COLO668 (cell line): ENCODE measurements at regions not wholly inside any gene's neighbourhood (a gene's known extent, or its start where the extent isn't known, plus 50 kb on each side); places are given as distances from the start of the nearest gene placed in this dataset.
"Not testable (repeated sequence)": the region's sequence is repeated elsewhere in the genome, so short reads cannot be mapped to it uniquely, and the experiment has no call there.

Experiments
- DNase-seq: peaks from one replicate; lab custom pipeline; 2025; ENCODE audit not compliant: unreplicated experiment; lab: John Stamatoyannopoulos, UW

- DNase-seq = no peak
Measured at GRCh38 chr9:79396168-79396567, 175.6 kb upstream of the TLE4 start.

GRCh38 chr9:79403495-79403894 is 168.3 kb upstream of the TLE4 start:
- DNase-seq = no peak

- DNase-seq = no peak
Measured at GRCh38 chr9:79408200-79408599, 163.6 kb upstream of the TLE4 start.

GRCh38 chr9:79408617-79409016 is 163.1 kb upstream of the TLE4 start:
- no peak for DNase-seq

GRCh38 chr9:79409182-79409823 is 162.5 kb upstream of the TLE4 start:
- no peak for DNase-seq

DNA sequence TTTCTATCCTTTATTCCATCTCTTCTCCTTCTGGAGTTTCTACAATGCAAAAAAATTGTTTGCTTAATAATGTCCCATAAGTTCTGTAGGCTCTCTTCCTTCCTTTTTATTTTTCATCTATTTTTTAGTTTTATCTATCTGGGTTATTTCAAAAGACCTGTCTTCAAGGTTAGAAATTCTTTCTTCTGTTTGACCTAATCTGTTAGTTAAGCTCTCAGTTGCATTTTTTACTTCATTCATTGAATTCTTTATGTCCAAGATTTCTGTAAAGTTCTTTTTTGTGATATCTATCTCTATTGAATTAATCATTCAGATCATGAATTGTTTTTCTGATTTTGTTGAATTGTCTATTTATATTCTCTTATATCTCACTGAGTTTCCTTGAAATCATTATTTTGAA is 145.9 kb upstream of the TLE4 start:
- DNase-seq = no peak

GRCh38 chr9:79428422-79428821 is 143.3 kb upstream of the TLE4 start:
- DNase-seq = no peak

- DNase-seq = no peak
Measured at GRCh38 chr9:79430619-79431018, 141.1 kb upstream of the TLE4 start.

- DNase-seq = no peak
Measured at GRCh38 chr9:79431019-79431679, 140.6 kb upstream of the TLE4 start.

GRCh38 chr9:79432485-79432884 is 139.3 kb upstream of the TLE4 start:
- DNase-seq = no peak

GRCh38 chr9:79433703-79434102 is 138.1 kb upstream of the TLE4 start:
- no peak for DNase-seq

DNA sequence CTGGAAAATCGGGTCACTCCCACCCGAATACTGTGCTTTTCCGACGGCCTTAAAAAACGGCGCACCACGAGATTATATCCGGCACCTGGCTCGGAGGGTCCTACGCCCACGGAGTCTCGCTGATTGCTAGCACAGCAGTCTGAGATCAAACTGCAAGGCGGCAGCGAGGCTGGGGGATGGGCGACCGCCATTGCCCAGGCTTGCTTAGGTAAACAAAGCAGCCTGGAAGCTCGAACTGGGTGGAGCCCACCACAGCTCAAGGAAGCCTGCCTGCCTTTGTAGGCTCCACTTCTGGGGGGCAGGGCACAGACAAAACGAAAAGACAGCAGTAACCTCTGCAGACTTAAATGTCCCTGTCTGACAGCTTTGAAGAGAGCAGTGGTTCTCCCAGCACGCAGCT is 132.5 kb upstream of the TLE4 start:
- not testable (repeated sequence) for DNase-seq

DNA sequence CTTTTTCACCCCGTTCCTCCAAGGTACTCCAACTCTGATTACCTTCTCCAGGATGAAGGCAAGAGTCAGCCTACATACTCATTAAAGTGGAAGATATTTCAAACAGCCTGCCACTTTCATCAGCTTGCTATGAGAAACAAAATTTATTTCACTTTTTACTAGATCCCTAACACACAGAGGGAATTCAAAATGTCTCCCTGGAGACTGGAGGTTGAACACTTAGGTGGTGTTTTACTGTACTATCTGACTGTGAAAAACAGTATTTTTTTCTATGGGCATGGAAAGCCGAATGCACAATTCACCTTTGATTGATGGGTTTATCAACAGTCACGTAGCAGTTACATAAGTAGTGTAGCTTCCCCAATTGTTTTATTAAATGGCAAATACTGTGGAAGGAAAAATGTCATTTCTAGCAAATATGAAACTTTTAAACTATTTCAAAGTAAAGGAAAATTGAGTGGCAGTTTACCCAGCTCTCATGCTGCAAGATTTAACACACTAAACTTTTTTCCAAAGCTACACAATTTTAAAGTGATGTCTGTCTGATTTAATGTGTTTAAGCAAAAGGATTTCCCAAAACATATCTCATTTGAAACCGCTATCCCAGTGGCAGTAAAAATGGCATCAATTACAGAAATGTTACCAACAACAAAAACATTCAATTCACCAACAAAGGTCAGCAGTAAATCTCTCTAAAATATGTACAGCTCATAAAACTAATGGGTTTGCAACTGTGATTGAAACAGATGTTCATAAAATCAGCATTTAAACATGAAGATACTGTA is 125.0 kb upstream of the TLE4 start:
- no peak for DNase-seq

- DNase-seq = no peak
Measured at GRCh38 chr9:79447308-79447605, 124.5 kb upstream of the TLE4 start.

DNA sequence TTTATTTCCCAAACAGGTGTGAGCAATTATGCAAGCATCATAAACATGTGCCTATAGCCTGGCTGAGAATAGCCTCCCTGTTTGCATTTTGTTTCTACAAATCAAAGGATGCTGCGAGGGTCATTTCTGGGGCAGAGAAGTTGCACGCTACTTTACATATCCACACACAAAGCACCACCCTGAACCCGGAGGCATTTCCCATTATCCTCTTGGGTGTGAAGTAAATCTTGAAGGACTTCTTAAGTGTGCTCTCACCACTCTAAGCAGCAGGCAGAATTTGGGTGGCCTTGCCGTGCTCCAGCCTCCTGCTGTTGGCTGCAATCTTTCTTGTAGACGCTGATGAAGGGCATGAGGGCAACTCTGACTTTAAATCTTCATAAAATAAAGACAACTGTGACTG is 124.0 kb upstream of the TLE4 start:
- DNase-seq = no peak

GRCh38 chr9:79452265-79452664 is 119.5 kb upstream of the TLE4 start:
- no peak for DNase-seq

- DNase-seq = no peak
Measured at GRCh38 chr9:79461712-79462111, 110.1 kb upstream of the TLE4 start.

DNA sequence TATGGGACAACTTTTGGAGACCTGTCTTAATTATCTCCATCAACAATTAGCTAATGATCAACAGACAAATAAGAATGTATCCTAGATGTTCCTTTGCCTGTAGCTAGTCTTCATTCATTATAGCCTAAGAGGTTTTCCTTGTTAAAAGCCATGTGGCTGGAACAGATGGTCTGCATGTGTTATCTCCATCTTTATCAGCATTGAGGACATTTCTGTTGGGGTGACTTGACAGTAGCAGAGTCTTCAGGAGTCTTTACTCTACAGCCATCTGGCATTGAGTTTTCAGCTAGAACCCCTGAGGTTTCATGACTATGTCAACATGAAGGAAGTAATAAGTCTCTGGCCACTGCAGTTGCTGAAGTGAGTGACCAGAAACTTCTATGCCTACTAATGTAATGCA is 106.6 kb upstream of the TLE4 start:
- DNase-seq = no peak

GRCh38 chr9:79469164-79469563 is 102.6 kb upstream of the TLE4 start:
- DNase-seq = no peak

- no peak for DNase-seq
Measured at GRCh38 chr9:79470954-79471353, 100.8 kb upstream of the TLE4 start.

DNA sequence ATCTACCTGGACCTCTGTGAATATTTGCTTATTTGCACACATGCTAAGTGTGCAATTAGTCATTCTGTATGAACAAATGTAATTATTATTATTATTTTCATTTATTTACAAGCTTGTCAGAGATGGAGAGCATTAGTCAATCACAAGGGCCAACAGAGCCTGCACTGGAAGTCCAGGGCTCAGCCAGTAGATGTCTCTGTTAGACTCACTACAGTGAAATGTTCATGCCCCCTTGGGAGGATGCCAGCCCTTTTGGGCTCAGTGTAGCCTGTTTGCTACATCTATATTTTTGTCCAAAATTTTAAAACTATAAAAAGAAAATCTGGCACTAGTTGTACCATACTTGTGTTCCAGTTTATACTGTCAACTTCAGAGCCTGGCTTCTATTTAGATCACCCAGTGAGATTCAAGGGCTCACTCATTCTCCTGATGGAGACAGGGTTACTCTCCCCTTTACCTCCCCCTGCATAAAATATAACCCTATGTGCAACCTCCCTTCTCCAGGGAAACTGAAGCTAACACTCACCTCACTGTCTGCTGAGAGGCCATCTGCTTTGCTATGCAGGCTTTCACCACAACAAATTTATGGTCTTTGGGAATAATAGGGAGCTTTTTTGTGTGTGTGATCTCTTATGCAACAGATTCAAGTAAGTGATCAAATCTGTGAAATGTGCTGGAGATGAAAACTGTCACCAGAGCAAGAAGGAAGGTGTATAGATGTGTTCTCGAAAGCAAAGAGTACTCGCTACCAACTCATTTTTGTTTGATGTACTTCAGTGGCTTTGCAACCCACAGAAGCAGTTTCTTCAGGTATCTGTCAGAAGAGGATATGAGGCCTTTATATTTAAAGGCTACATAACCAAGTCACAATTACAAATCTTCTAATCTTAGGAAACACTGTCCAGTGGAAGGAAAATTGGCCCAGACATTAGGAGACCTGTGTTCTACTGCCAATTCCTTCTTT is 99.9 kb upstream of the TLE4 start:
- no peak for DNase-seq
